ENCODE measurements at regions not wholly inside any gene's neighbourhood (a gene's known extent, or its start where the extent isn't known, plus 50 kb on each side); places are given as distances from the start of the nearest gene placed in this dataset.

- Histone ChIP-seq H3K9me3 (ENCODE audit: low read length) (no peaks in the 10 kb centered on the region), H3K9me2 (ENCODE audit: insufficient read depth, low read length) (no peaks in the 10 kb centered on the region), H3K4me3 (ENCODE audit: low read depth, low read length, poor library complexity, severe bottlenecking) (no peak overlapping the region), H2AFZ (ENCODE audit: low read length) (no peak overlapping the region), H3K27ac (ENCODE audit: low read depth, low read length, poor library complexity, severe bottlenecking) (no peak overlapping the region), H3K4me1 (ENCODE audit: insufficient read depth, low read length, poor library complexity, severe bottlenecking) (peaks cover 19% of the 10 kb centered on the region), H3K36me3 (ENCODE audit: insufficient read depth, low read length) (no peaks in the 10 kb centered on the region), H4K20me1 (ENCODE audit: insufficient read depth, low read length) (no peaks in the 10 kb centered on the region), H3K79me2 (ENCODE audit: insufficient read depth, low read depth, low read length) (no peaks in the 10 kb centered on the region), H3K4me2 (ENCODE audit: low read length) (no peak overlapping the region)
- ChIA-PET CTCF (ENCODE audit: unreplicated experiment) (no interaction called here), POLR2A (no interaction called here)
- no peak for DNase-seq (ENCODE audit: low spot score)
- no peak for TF ChIP-seq CTCF (conservative IDR thresholded peaks at IDR 0.05; ENCODE audit: low read length)
- TF ChIP-seq EZH2phosphoT487 (IDR thresholded peaks at IDR 0.05; ENCODE audit: borderline replicate concordance, low read depth, low read length), result no peak
- intact Hi-C loops (cut with micrococcal nuclease; ENCODE audit: unreplicated experiment), result no loop called here
- BruUV-seq (replicated peaks), result no TSS peak
Observed at GRCh38 chr11:27234961-27235360, 128.1 kb downstream of the CCDC34 start.

GRCh38 chr11:27234043-27234668, 128.9 kb downstream of the CCDC34 start:
- BruUV-seq (replicated peaks), result no TSS peak
- peak overlapping the region; percentile 16 for H3K4me2 ChIP-seq (ENCODE audit: low read length)
- H3K4me3 ChIP-seq (ENCODE audit: low read depth, low read length, poor library complexity, severe bottlenecking), result no peak overlapping the region
- H2AFZ ChIP-seq (ENCODE audit: low read length), result peak overlapping the region; percentile 67; the same call in 1 of the 2 replicates
- H3K36me3 ChIP-seq (ENCODE audit: insufficient read depth, low read length), result no peaks in the 10 kb centered on the region
- no peaks in the 10 kb centered on the region for H3K9me3 ChIP-seq (ENCODE audit: low read length)
- intact Hi-C loops (cut with micrococcal nuclease; ENCODE audit: unreplicated experiment), result no loop called here
- H4K20me1 ChIP-seq (ENCODE audit: insufficient read depth, low read length), result no peaks in the 10 kb centered on the region
- TF ChIP-seq EZH2phosphoT487 (IDR thresholded peaks at IDR 0.05; ENCODE audit: borderline replicate concordance, low read depth, low read length) (no peak), CTCF (conservative IDR thresholded peaks at IDR 0.05; ENCODE audit: low read length) (peak; percentile 22; the same call in 1 of the 2 replicates)
- no peaks in the 10 kb centered on the region for H3K9me2 ChIP-seq (ENCODE audit: insufficient read depth, low read length)
- H3K4me1 ChIP-seq (ENCODE audit: insufficient read depth, low read length, poor library complexity, severe bottlenecking), result peaks cover 19% of the 10 kb centered on the region
- ChIA-PET POLR2A (interaction anchor here (0.7 to 1.4 kb wide), 2 partner anchors 26 to 50 kb away, joined by 3 read pairs; no protein-coding TSS in a partner anchor), CTCF (ENCODE audit: unreplicated experiment) (no interaction called here)
- peak overlapping the region; percentile 46 for H3K27ac ChIP-seq (ENCODE audit: low read depth, low read length, poor library complexity, severe bottlenecking)
- H3K79me2 ChIP-seq (ENCODE audit: insufficient read depth, low read depth, low read length), result no peaks in the 10 kb centered on the region
- peak; percentile 82 for DNase-seq (ENCODE audit: low spot score)

- H3K4me3 ChIP-seq (ENCODE audit: low read depth, low read length, poor library complexity, severe bottlenecking), result no peak overlapping the region
- no peaks in the 10 kb centered on the region for H3K9me2 ChIP-seq (ENCODE audit: insufficient read depth, low read length)
- intact Hi-C loops (cut with micrococcal nuclease; ENCODE audit: unreplicated experiment), result no loop called here
- H3K27ac ChIP-seq (ENCODE audit: low read depth, low read length, poor library complexity, severe bottlenecking), result peak overlapping the region; percentile 46
- no peak for DNase-seq (ENCODE audit: low spot score)
- H4K20me1 ChIP-seq (ENCODE audit: insufficient read depth, low read length), result no peaks in the 10 kb centered on the region
- H2AFZ ChIP-seq (ENCODE audit: low read length), result peak overlapping the region; percentile 67; the same call in 1 of the 2 replicates
- no peaks in the 10 kb centered on the region for H3K9me3 ChIP-seq (ENCODE audit: low read length)
- TF ChIP-seq EZH2phosphoT487 (IDR thresholded peaks at IDR 0.05; ENCODE audit: borderline replicate concordance, low read depth, low read length) (no peak), CTCF (conservative IDR thresholded peaks at IDR 0.05; ENCODE audit: low read length) (no peak)
- H3K36me3 ChIP-seq (ENCODE audit: insufficient read depth, low read length), result no peaks in the 10 kb centered on the region
- peaks cover 19% of the 10 kb centered on the region for H3K4me1 ChIP-seq (ENCODE audit: insufficient read depth, low read length, poor library complexity, severe bottlenecking)
- no peaks in the 10 kb centered on the region for H3K79me2 ChIP-seq (ENCODE audit: insufficient read depth, low read depth, low read length)
- H3K4me2 ChIP-seq (ENCODE audit: low read length), result peak overlapping the region; percentile 16
- CTCF ChIA-PET (ENCODE audit: unreplicated experiment), result no interaction called here
- TSS peak; percentile 60 for BruUV-seq (replicated peaks)
- POLR2A ChIA-PET, result interaction anchor here (0.7 to 1.4 kb wide), 2 partner anchors 25 to 51 kb away, joined by 3 read pairs; no protein-coding TSS in a partner anchor
Observed at GRCh38 chr11:27233654-27234042, 129.4 kb downstream of the CCDC34 start.

Data from OCI-LY7 (cell line).